Activated CD4-positive, alpha-beta T cell treated with anti-CD3 and anti-CD28 coated beads, Interleukin-2, Interleukin-6, amounts not matched to agents 100 ng/mL and 50 ng/mL, durations not matched to agents 16 hours and 8 hours (primary cell): ENCODE measurements at regions not wholly inside any gene's neighbourhood (a gene's known extent, or its start where the extent isn't known, plus 50 kb on each side); places are given as distances from the start of the nearest gene placed in this dataset.
A peak's percentile ranks its signal among the peaks of the same experiment; 100 is the strongest.
"Not testable (repeated sequence)": the region's sequence is repeated elsewhere in the genome, so short reads cannot be mapped to it uniquely, and the experiment has no call there.

Experiments
- DNase-seq: peaks from one replicate; pipeline ENCODE4 v3.0.0-alpha.2; 2020

DNA sequence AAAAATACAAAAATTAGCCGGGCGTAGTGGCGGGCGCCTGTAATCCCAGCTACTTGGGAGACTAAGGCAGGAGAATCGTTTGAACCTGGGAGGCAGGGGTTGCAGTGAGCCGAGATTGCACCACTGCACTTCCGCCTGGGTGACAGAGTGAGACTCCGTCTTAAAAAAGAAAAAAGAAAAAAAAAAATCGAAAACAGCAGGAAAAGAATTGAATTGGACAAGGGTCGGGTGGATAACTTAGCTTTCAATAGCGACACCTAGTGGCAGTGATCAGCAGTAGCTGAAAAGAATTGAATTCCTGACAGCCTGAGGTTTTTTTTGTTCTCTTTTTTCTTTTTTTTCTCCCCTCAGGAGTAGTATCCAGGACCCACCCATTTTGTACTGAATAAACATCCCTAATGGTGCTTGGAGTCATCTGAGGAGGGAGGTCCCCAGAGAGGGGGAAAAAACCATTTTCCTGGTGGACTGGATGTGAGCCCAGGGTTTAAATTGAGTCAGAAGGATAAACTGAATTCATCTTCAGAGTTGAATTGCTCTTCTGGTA lies 55.1 kb downstream of the CYCS start:
- DNase-seq = peak; percentile 74

DNA sequence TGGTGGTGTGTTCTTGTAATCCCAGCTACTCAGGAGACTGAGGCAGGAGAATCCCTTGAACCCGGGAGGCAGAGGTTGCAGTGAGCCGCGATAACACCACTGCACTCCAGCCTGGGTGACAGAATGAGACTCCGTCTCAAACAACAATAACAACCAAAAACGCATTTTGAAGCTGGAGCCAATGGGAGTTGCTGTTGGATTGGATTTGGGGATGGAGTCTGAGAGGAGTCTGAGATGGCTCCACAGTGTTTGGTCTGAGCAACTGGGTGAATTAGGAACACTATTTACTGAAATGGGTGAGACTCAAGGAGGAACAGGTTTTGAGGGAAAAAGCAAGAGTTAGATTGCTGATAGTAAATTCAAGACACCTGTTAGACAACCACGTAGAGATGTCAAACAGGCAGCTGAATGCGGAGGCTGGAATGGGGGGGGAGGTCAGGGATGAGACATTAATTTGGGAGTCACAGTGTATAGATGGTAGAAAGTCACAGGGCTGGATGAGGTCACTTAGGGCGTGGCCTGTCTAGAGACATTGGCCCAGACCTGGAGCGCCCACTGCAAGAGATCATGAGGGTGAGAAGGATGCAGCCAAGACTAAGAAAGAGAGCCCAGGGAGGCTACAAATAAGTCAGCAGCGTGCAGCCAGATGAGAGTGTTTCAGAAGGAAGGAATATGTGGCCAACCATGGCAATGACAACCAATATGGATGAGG lies 56.4 kb downstream of the CYCS start:
- DNase-seq = no peak

- DNase-seq = no peak
Observed at GRCh38 chr7:25067726-25068501, 57.1 kb downstream of the CYCS start.

DNA sequence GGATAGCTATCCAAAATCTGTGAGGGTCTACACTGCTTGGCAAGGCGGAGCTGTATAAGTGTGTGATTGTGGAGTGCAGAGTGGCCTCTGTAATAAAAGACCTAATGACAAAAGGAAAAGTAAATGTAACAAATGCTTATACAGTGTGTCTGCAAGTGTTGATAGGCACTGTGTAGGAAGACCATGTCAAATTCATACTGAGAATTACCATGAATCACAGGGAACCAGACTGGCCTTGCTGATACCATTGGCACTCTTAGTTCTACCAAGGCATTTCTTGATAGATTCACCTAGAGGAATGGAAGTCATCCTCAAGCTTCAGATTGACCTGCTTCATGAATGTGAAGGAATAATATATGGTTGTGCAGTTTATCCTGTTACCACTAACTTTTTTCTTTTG lies 58.8 kb downstream of the CYCS start:
- no peak for DNase-seq

DNA sequence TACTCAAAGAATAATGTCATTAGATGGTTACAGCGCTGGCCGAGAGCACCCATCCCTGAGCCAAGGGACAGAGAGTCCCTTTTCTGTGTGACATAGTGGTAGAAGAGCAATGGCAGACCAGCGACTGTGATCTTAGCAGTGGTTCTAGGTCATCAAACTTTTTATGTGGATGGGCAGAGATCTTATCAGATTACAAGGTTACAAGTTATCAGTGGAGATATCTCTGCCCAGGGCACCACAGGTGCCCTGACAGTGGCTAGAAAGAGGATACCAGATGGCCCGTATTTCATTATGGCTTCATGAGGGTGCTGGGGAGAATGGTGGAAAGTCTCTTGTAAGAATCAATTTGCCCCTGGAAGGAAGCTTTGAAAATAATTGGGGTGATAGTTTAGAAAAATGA lies 62.7 kb downstream of the CYCS start:
- no peak for DNase-seq

GRCh38 chr7:25060487-25061055 lies 64.5 kb downstream of the CYCS start:
- DNase-seq = no peak

- no peak for DNase-seq
Observed at GRCh38 chr7:25059576-25059975, 65.5 kb downstream of the CYCS start.

DNA sequence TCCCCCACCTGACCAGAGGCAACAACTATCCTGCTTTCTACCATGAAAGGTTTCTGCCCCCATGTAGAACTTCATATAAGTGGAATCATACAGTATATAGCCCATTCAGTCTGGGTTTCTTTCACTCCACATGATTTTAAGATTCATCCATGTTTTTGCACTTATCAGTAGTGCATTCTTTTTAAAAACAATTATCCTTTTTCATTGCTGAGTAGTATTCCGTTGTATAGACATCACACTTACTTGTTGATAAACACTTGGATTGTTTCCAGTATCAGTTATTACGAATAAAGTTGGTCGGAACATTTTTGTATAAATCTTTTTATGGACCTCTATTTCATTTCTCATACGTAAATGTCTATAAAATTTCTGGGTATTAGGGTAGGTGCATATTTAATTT lies 68.7 kb downstream of the CYCS start:
- no peak for DNase-seq

- no peak for DNase-seq
Observed at GRCh38 chr7:25055520-25056220, 69.4 kb downstream of the CYCS start.

- no peak for DNase-seq
Observed at GRCh38 chr7:25054819-25055519, 70.1 kb downstream of the CYCS start.

DNA sequence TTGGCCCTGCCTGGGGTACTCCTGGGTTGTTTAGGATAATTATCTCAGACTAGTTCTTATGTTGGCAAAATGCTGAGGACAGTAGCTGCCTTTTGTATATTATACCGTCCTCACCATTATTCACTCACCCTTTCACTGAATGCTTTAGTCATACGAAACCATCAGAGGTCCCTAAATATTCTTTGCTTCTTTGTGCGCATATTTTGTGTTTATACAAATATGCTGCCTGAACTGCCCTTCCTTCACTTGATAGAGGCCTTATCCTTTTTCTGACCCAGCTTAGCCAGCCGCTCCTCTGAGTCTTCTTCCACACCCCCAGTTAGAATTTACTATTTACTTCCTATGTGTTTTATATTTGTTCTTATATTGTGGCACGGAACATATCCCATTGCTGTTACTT lies 70.2 kb upstream of the OSBPL3 start:
- DNase-seq = no peak

- DNase-seq = no peak
Observed at GRCh38 chr7:25048444-25048834, 68.5 kb upstream of the OSBPL3 start.

- not testable (repeated sequence) for DNase-seq
Observed at GRCh38 chr7:25047571-25048443, 67.8 kb upstream of the OSBPL3 start.

DNA sequence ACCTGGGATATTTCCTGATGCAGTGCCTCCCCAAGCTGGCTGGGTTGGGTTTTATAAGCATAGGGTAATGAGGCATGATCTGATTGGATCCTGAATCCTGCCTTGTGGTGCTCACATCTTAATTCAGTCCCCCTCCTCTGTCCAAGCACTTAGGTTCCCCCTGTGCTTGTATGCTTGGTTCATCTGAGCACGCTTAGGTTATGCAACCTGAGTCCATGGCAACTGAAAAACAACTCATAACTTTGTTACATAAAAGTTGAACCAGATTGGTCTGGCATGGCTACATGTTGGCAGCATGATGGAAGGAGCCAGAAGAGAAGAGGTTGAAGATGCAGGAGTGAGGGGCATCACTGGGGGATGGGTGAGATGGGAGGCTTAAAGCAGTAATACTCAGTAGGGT lies 57.3 kb upstream of the OSBPL3 start:
- DNase-seq = no peak

DNA sequence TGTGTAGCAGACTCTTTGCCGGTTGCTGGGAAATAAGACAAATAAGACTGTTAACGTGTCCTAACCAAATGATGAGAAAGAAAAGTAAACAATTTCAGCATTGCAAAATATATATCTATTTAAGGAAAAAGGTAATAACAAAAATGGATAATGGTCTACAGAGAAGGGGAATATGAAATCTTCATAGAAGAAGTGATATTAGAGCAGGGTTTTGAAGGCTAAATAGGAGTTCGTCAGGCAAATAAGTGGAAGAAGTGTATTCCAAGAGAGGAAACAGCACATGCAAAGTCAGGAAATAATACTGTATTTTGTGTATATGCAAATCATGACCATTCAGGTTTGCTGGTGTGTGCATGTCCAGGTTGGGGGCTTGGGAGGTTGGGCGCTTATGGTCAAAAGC lies 55.3 kb upstream of the OSBPL3 start:
- DNase-seq = no peak

- no peak for DNase-seq
Observed at GRCh38 chr7:25034136-25034535, 54.2 kb upstream of the OSBPL3 start.

GRCh38 chr7:25032774-25033743 lies 53.1 kb upstream of the OSBPL3 start:
- no peak for DNase-seq

DNA sequence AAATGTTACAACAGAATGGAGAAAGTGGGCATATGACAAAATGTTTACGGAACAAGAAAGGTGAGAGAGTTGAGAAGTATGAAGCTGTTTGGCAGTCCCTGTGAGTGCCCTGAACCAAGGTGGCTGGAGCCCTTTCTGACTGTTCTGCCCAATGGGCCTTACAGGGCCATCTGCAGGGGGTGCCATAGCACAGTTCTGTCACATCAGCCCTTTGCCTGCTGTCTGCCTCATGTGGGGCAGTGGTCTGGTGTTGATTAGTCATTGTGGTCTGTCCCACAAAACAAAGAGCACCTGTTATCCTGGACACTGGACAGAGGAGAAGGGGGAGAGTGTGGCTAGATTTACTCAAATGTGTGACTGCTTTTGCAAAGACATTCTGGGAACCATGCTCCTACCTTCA lies 51.5 kb upstream of the OSBPL3 start:
- no peak for DNase-seq

DNA sequence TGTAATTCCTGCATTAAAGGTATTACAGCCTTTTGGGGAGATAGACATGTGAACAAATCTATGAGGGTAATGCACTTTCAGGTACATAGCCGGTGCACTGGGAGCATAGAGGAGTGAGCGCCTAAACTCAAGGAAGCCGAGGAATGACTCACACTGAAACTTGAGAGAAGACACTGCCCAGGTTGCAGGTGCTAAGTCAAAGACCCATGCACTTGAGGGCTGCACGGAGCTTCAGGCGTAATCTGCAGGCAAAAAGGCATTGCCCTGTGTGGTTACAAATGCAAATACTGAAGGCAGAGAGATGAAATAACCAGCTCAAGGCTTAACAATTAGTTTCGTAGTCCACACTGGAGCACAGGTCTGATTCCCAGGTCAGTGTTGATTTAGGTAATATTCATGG lies 51.0 kb upstream of the OSBPL3 start:
- peak; percentile 16 for DNase-seq
